ENCODE measurements at regions not wholly inside any gene's neighbourhood (a gene's known extent, or its start where the extent isn't known, plus 50 kb on each side); places are given as distances from the start of the nearest gene placed in this dataset.

GRCh38 chr1:83011265-83011664 is 987.7 kb downstream of the TTLL7 start:
- DNase-seq = no peak

- DNase-seq = no peak
These were observed 992.7 kb downstream of the TTLL7 start for GRCh38 chr1:83006271-83006670.

DNA sequence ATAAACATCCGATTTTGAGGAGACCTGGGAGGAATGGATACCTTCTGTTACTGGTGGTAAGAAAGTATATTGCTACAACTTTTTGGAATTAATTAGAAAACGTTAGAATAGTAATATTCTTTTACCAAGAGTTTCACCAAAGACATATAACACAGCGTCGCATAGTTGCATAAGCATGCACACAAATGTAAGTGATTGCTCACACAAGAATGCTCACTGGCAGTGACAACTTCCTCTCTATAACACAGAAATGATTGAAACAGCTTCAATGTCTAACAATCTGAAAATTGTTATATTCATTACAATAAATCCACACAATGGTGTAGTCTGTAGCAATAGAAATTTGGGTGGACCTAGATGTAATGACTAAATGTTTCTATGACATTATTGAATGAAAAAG is 998.6 kb downstream of the TTLL7 start:
- no peak for DNase-seq

DNA sequence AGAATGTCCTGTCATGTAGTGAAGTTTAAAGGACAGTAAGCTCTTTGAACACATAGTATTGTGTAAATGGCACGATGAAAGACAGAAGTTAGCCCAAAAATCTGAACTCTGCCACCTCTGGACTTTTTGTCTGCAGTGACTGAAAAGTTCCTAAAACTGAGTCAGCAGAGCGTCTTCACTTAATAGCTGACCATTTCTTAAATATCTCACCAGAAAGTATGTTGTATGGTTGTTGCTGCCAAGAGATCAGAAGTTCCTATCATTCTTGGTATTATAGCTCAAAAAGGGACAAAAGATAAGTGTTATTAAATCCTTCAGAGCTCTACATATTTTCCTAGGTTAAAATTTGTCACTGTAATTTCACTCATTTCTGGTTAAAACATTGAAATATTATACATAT is 1003.0 kb downstream of the TTLL7 start:
- no peak for DNase-seq

- no peak for DNase-seq
These were observed 1004.2 kb downstream of the TTLL7 start for GRCh38 chr1:82994616-82995263.

- DNase-seq = no peak
These were observed 1007.4 kb downstream of the TTLL7 start for GRCh38 chr1:82991569-82991968.

- peak; percentile 58 for DNase-seq
These were observed 1019.2 kb downstream of the TTLL7 start for GRCh38 chr1:82979593-82980236.

DNA sequence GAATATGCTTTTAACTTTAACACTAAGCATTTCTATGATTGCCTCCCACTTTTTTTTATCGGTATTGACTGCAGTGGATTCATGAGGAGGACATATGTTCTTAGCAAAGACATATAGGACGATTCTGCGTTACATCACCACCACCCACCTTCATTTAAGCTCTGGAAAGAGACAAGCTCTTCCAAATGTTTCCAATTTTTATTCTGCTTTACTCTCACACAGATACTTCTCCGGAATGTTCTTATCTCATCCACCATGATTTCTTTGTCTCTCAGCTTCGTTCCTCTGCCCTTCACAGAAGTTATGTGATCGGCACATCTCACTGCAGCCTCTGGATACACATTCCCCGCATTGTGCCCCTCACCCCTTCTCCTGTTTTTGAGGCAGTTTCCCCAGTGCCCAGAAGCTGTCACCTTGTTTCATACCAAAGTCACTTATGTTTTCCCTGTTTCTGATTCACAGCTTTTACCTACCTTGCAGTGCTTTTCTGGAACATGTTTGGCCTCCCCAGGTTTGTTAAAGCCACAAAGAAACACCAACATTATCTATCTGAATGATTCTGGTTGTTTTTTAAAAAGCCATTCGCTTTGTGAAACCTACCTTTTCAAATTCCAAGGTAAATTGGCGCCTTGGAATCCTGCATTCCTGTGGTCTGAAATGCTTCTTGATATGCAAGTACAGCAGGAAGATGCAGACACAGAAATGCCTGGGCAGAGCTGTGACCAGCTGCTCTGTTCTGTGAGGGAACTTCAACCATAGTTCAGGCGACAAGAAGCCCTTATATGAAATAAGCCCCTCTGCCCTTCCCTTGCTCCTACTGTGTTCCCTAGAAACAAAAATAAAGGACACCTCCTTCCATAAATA is 1020.2 kb downstream of the TTLL7 start:
- DNase-seq = no peak

DNA sequence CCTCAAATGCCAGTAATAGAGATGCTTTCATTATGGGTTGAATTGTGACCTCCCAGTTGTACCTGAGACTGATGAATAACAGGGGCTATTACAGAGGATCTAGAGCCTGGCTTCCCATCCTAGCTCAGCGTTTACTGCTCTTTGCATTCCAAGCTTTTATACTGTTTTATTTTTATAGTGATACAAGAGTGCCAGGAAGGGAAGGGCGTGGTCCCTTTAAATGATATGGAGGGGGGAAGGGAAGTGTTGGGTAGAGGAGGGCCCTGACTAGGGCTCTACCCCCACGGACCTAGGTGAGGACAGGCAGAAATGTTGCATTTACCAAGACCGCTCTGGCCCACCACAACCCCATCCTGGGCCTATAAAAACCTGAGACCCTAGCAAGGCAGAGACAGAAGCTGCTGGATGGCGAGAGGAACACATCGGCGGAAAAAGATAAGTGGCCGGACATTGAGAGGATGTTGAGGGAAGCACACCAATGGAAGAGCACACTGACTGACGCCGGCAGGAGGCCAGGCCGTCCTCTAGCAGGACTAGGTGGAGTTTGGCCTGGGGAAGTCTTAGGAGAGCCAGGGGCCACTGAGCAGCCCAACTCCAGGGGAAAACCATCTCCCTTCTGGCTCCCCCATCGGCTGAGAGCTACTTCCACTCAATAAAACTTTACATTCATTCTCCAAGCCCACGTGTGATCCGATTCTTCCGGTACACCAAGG is 1025.9 kb downstream of the TTLL7 start:
- no peak for DNase-seq

DNA sequence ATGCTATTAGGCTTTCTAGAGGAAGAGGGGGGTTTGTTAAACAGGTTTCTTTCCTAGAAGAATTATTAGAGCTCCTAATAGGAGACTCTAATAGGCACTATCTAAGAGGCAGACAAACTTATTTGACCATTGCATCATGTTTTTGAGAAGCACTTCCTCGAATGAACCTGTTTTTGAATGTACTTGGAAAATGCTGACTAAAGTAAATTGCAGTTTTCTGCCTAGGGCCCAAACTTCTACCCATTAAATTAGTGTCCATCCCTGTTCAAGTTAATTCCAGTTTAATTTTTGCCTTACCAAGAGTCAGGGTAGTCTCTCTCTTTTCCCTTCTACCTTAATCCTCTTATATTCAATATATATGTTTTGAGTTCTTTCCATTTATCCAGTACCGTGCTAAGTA is 1029.6 kb downstream of the TTLL7 start:
- DNase-seq = no peak

DNA sequence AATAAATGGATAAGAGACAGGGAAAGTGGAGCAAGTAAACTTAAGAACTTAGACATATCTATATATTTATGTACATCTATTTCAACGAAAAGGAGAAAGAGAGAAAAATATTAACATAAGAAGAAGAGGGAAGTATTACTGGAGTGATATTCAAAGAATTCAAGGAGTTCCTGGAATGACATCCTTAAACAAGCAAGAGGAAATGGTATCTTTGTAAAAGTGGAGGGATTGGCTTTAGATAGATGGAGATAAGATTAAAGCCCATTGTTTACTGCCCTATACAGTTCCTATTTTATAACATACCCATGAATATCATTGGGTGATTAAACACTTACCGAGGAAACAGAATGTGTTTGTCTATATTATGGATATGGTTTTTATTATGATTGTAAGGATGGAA is 1036.3 kb downstream of the TTLL7 start:
- no peak for DNase-seq

DNA sequence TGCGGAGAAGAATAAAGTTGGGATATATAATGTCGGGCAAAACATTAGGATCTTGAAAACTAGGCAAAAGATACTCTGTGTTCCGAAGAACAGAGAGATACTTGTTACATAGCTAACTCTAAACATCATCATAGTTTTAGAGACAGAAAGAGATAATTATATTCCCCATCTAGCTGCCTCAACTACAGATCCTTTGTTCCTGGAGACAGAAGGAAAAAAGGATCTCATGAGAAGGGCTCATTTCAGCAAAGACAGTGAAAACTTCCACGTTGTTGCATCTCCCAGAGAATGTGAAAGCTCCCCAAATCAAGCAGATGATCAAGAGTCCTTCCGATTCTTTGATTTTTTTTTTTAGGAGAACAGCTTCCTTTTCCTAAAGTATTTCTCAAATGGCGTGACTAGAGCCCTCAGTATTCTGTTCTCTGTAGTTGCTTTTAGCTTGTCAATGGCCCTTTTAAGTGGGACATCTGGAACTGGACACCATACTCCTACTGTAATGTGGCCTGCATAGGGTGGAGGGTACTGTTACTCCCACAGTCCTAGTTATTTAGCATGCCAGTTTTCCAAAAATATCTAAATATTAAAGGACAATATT is 1048.2 kb downstream of the TTLL7 start:
- no peak for DNase-seq

DNA sequence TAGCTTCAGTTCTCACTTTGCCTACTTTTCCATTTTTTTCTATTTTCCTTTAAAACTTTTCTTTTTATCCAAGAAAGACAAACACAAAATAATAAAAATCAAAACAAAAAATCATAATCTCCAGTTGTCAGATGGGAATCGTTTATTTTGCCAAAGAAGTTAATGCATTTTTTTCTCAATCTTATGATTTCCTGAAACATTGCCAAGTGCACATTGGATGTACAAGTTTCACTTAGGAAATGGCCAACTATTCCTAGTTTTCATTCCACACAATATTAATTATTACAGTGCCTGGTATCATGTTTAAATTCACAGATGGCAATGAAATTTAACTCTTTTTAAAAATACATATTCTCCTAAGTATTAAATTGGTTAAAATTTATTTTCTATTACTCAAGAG is 1050.5 kb downstream of the TTLL7 start:
- DNase-seq = no peak

- no peak for DNase-seq
These were observed 1051.7 kb downstream of the TTLL7 start for GRCh38 chr1:82947278-82947677.

DNA sequence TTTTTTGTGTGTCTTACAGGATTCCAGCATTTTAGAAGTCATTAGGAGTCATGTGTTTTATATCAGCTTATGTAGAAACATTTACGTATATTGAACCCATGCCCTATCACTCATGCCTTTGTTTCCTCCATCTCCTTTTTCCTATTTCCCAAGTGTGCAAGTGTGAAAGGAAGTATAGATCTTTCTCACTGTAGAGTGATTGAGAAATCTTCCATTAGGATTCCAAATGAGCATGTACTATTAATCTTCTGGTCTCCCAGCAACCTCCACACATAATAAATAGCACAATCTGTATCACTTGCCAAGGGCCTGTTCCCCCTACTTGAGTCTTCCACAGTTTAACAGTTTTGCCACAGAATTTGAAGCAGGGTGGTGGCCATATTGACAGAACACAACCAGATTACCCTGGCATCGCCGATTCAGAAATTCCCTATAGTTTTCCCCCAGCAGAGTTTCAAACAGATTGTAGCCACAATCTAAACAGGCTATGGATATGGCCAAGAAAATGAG is 1052.8 kb downstream of the TTLL7 start:
- DNase-seq = no peak

DNA sequence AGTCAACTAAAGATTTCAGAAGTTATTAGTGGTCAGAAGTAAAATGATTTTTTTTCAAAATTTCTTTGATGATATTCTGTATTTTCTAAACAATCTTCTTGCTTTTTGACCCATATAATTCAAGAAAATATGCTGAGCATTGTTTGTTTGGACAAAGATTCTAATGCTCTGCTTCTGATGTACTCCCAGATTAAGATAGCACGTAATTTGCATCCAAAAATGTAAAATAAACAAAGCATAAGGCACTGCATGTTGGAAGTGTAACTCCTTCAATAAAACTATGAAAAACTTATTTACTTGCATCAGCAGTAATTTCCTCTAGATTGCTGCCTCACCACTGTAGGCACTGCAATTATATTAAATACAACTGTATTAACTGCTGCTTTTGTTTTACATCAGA is 1054.1 kb downstream of the TTLL7 start:
- DNase-seq = no peak

- peak; percentile 19 for DNase-seq
These were observed 1064.9 kb downstream of the TTLL7 start for GRCh38 chr1:82934074-82934473.

DNA sequence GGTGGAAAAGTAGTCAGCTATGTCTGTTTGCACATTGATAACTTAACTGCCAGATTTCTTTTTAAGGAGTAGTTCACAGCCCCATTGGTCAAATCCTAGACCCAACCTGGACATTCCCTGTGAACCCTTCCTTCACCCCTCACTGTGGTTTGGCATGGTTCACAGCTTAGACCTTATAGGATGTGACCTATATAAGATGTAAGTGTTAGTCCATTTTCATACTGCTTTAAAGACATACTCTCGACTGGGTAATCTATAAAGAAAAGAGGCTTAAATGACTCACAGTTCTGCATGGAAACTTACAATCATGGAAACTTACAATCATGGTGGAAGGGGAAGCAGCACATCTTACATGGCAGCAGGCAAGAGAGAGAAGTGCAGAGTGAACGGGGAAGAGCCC is 1066.2 kb downstream of the TTLL7 start:
- DNase-seq = no peak

DNA sequence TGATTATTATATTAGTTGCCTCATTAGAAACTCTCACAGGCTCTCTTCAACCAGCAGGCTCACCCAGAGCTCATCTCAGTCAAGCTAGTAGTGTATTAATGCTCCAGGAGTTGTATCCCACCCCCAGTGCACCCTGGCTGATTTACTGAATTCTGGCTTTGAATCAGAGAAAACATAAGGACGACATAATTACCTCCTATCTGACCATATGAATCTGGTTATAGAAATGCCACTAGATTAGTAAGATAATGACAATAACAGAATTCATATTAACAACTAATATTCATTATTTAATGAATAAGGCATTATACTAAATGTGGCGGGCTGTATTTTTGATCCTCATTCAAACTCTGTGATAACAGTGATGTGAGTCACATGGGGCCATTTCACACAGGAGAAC is 1066.7 kb downstream of the TTLL7 start:
- no peak for DNase-seq

- no peak for DNase-seq
These were observed 1067.9 kb downstream of the TTLL7 start for GRCh38 chr1:82931006-82931405.

- no peak for DNase-seq
These were observed 1071.2 kb downstream of the TTLL7 start for GRCh38 chr1:82927753-82928152.

DNA sequence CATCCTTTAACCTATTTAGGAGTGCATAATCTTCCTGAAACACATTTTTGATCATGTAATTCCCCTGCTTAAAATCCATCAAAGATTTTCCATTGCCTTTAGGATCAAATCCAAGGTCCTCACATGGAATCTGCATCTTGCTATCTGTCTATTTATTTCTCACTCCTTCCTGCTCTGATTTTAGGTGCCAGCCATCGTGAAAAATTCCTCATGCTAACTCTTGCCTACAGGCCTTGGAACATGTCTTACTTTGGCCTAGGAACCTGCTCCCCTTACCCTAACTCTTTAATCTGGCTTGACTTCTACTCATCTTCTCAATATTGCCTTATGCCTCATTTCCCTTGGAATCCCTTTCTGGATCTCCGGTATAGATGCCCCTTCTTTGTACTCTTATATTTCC is 1074.3 kb downstream of the TTLL7 start:
- DNase-seq = no peak

GRCh38 chr1:82923931-82924330 is 1075.0 kb downstream of the TTLL7 start:
- DNase-seq = no peak
